ENCODE measurements at regions not wholly inside any gene's neighbourhood (a gene's known extent, or its start where the extent isn't known, plus 50 kb on each side); places are given as distances from the start of the nearest gene placed in this dataset.

GRCh38 chr12:68081561-68081960, 78.0 kb downstream of the IFNG start:
- TF ChIP-seq ZNF772 (CRISPR knock-in tag; IDR thresholded peaks at IDR 0.05) (no peak), ZUFSP (CRISPR knock-in tag; IDR thresholded peaks at IDR 0.05; ENCODE audit: borderline replicate concordance) (no peak), ZNF704 (CRISPR knock-in tag; IDR thresholded peaks at IDR 0.05; ENCODE audit: borderline replicate concordance) (no peak), TCF12 (IDR thresholded peaks at IDR 0.05) (no peak), TCF12 (CRISPR knock-in tag; IDR thresholded peaks at IDR 0.05) (no peak), SAP130 (CRISPR knock-in tag; IDR thresholded peaks at IDR 0.05; ENCODE audit: low read depth) (no peak), GLI4 (CRISPR knock-in tag; IDR thresholded peaks at IDR 0.05; ENCODE audit: borderline replicate concordance) (no peak), FOXP1 (IDR thresholded peaks at IDR 0.05) (no peak), FOXP1 (CRISPR knock-in tag; IDR thresholded peaks at IDR 0.05) (no peak), KDM6A (CRISPR knock-in tag; IDR thresholded peaks at IDR 0.05; ENCODE audit: low read depth) (no peak), TGIF2 (CRISPR knock-in tag; IDR thresholded peaks at IDR 0.05) (no peak), TBL1XR1 (IDR thresholded peaks at IDR 0.05; ENCODE audit: borderline replicate concordance, low read length, partially characterized antibody) (no peak), DNMT3B (CRISPR knock-in tag; conservative IDR thresholded peaks at IDR 0.05) (no peak), BORCS8-MEF2B (CRISPR knock-in tag; IDR thresholded peaks at IDR 0.05) (no peak), RBFOX2 (IDR thresholded peaks at IDR 0.05; ENCODE audit: low read depth, low read length) (no peak), ZNF577 (CRISPR knock-in tag; IDR thresholded peaks at IDR 0.05; ENCODE audit: borderline replicate concordance, low read depth) (no peak), ATF3 (CRISPR knock-in tag; IDR thresholded peaks at IDR 0.05) (no peak), MEF2D (CRISPR knock-in tag; IDR thresholded peaks at IDR 0.05) (no peak)
- ChIA-PET POLR2A (no interaction called here), CTCF (ENCODE audit: low intra/inter-chr PET ratio, low total read pairs) (no interaction called here)
- H3K27ac ChIP-seq (ENCODE audit: extremely low read length, insufficient read depth, low read length), result no peak overlapping the region
- peaks cover 8% of the 10 kb centered on the region; the same call in 1 of the 2 replicates for H3K9me3 ChIP-seq (ENCODE audit: low read length)
- FAIRE-seq, result no peak
- H3K4me3 ChIP-seq (replicated peaks in 1 of 3; ENCODE audit: insufficient read depth in 1 of 3, low read depth in 2 of 3, low read length in 3 of 3), result no peak overlapping the region
- H2AFZ ChIP-seq (ENCODE audit: low read length), result no peak overlapping the region
- H3K27me3 ChIP-seq (ENCODE audit: control insufficient read depth in 1 of 2, insufficient read depth in 2 of 2, low read length in 2 of 2), result no peaks in the 10 kb centered on the region
- intact Hi-C loops (cut with micrococcal nuclease; ENCODE audit: unreplicated experiment) (no loop called here), in situ Hi-C loops (cut with HindIII; ENCODE audit: extremely low pct_ligation_motif_present, low pct_unique_long_range_greater_than_20kb) (no loop called here)
- no peaks in the 10 kb centered on the region for H4K20me1 ChIP-seq (ENCODE audit: insufficient read depth, low read length)
- no TSS peak for BruUV-seq (replicated peaks)
- no peak for DNase-seq (ENCODE audit: low spot score)
- 40% methylated on average over 2 of the region's 2 CpGs for WGBS (ENCODE audit: low lambda C conversion rate)
- no peaks in the 10 kb centered on the region for H3K36me3 ChIP-seq (replicated peaks in 1 of 2; ENCODE audit: control insufficient read depth in 1 of 2, insufficient read depth in 2 of 2, low read length in 2 of 2)
- no peak overlapping the region for H3K9ac ChIP-seq (ENCODE audit: insufficient read depth, low read depth, low read length)
- ATAC-seq, result no peak
- H3K4me1 ChIP-seq (ENCODE audit: insufficient read depth, low read length), result no peaks in the 10 kb centered on the region
- no peak overlapping the region for H3K4me2 ChIP-seq (ENCODE audit: low read depth, low read length)
- no peaks in the 10 kb centered on the region for H3K79me2 ChIP-seq (ENCODE audit: insufficient read depth, low read length)

Data from HepG2 (cell line).